ENCODE measurements at regions not wholly inside any gene's neighbourhood (a gene's known extent, or its start where the extent isn't known, plus 50 kb on each side); places are given as distances from the start of the nearest gene placed in this dataset.

- TF ChIP-seq CTCF (IDR thresholded peaks at IDR 0.05; ENCODE audit: low read depth, low read length, poor library complexity, severe bottlenecking), result no peak
- no peak for TF ChIP-seq EZH2phosphoT487 (IDR thresholded peaks at IDR 0.05; ENCODE audit: borderline replicate concordance, low read length)
These were observed 327.5 kb upstream of the TBL1XR1 start for GRCh38 chr3:177524742-177525141.
